KMS-11 (cell line): ENCODE measurements at regions not wholly inside any gene's neighbourhood (a gene's known extent, or its start where the extent isn't known, plus 50 kb on each side); places are given as distances from the start of the nearest gene placed in this dataset.
A peak's percentile ranks its signal among the peaks of the same experiment; 100 is the strongest.
"Not testable (repeated sequence)": the region's sequence is repeated elsewhere in the genome, so short reads cannot be mapped to it uniquely, and the experiment has no call there.

Experiments used
- H2AFZ ChIP-seq: fragments of 200-600 bp; sonication (generic); 2 replicates; pipeline ENCODE4 v1.6.1; 2016; ENCODE audit warnings: antibody characterized with exemption, mixed run types, low read depth
- H3K27ac ChIP-seq: fragments of 200-600 bp; sonication (generic); 2 replicates; pipeline ENCODE4 v1.6.1; 2016; ENCODE audit warnings: mild to moderate bottlenecking, mixed run types
- H3K27me3 ChIP-seq: fragments of 200-600 bp; sonication (generic); 2 replicates; pipeline ENCODE4 v1.6.1; 2017; ENCODE audit warnings: mild to moderate bottlenecking, low read depth, mixed run types, moderate library complexity; ENCODE audit not compliant: insufficient read depth
- H3K36me3 ChIP-seq: fragments of 200-600 bp; sonication (generic); 2 replicates; pipeline ENCODE4 v1.6.1; 2017; ENCODE audit warnings: mild to moderate bottlenecking, mixed run types; ENCODE audit not compliant: insufficient read depth
- H3K4me1 ChIP-seq: fragments of 200-600 bp; sonication (generic); 2 replicates; pipeline ENCODE4 v1.6.1; 2016; ENCODE audit warnings: mild to moderate bottlenecking, low read depth, mixed run types; ENCODE audit not compliant: poor library complexity, severe bottlenecking
- H3K4me2 ChIP-seq: fragments of 200-600 bp; sonication (generic); 2 replicates; pipeline ENCODE4 v1.7.0; 2016; ENCODE audit warnings: mild to moderate bottlenecking, mixed run types
- H3K4me3 ChIP-seq: fragments of 200-600 bp; sonication (generic); IDR thresholded peaks from 2 replicates; pipeline ENCODE4 v1.6.1; 2017; ENCODE audit warnings: low read depth, low read length, mixed read lengths; ENCODE audit not compliant: insufficient read depth
- H3K79me2 ChIP-seq: fragments of 200-600 bp; sonication (generic); 2 replicates; pipeline ENCODE4 v1.6.1; 2016; ENCODE audit warnings: low read depth, mixed run types; ENCODE audit not compliant: insufficient read depth
- H3K9ac ChIP-seq: fragments of 200-600 bp; sonication (generic); 2 replicates; pipeline ENCODE4 v1.6.1; 2016; ENCODE audit warnings: mild to moderate bottlenecking, mixed run types
- H4K20me1 ChIP-seq: fragments of 200-600 bp; sonication (generic); 2 replicates; pipeline ENCODE4 v1.6.1; 2016; ENCODE audit warnings: mild to moderate bottlenecking, mixed run types; ENCODE audit not compliant: insufficient read depth
- CTCF ChIP-seq: fragments of 200-600 bp; sonication (generic); conservative IDR thresholded peaks from 2 replicates; pipeline ENCODE4 v1.6.1; 2017; ENCODE audit warnings: low read depth, mild to moderate bottlenecking, antibody characterized with exemption, low read length, moderate library complexity, mixed read lengths

- Histone ChIP-seq H3K4me3 (no peak overlapping the region), H3K27me3 (no peaks in the 10 kb centered on the region), H3K9ac (no peak overlapping the region), H4K20me1 (no peaks in the 10 kb centered on the region), H2AFZ (no peak overlapping the region), H3K4me1 (no peaks in the 10 kb centered on the region), H3K27ac (no peak overlapping the region), H3K36me3 (no peaks in the 10 kb centered on the region), H3K4me2 (no peak overlapping the region), H3K79me2 (no peaks in the 10 kb centered on the region)
- TF ChIP-seq CTCF, result no peak
These were observed 606.0 kb downstream of the ADCYAP1 start for GRCh38 chr18:1510542-1511179.

- H3K4me1 ChIP-seq, result no peaks in the 10 kb centered on the region
- H3K27ac ChIP-seq, result no peak overlapping the region
- no peak overlapping the region for H3K4me3 ChIP-seq
- no peaks in the 10 kb centered on the region for H4K20me1 ChIP-seq
- H3K9ac ChIP-seq, result no peak overlapping the region
- H3K4me2 ChIP-seq, result no peak overlapping the region
- H3K27me3 ChIP-seq, result no peaks in the 10 kb centered on the region
- H2AFZ ChIP-seq, result no peak overlapping the region
- no peak for TF ChIP-seq CTCF
- no peaks in the 10 kb centered on the region for H3K79me2 ChIP-seq
- H3K36me3 ChIP-seq, result no peaks in the 10 kb centered on the region
These were observed 607.1 kb downstream of the ADCYAP1 start for GRCh38 chr18:1511619-1512311.

GRCh38 chr18:1513519-1513918, 608.8 kb downstream of the ADCYAP1 start:
- no peak for TF ChIP-seq CTCF
- H3K36me3 ChIP-seq, result no peaks in the 10 kb centered on the region

GRCh38 chr18:1521588-1522248, 617.0 kb downstream of the ADCYAP1 start:
- H3K79me2 ChIP-seq, H3K27ac ChIP-seq, H3K4me1 ChIP-seq, H3K27me3 ChIP-seq, H3K9ac ChIP-seq, H3K36me3 ChIP-seq, H4K20me1 ChIP-seq, H3K4me3 ChIP-seq, H3K4me2 ChIP-seq: not testable (repeated sequence)
- H2AFZ ChIP-seq, result peak overlapping the region; percentile 52; the same call in 1 of the 2 replicates

More at GRCh38 chr18:1513519-1513918, 608.8 kb downstream of the ADCYAP1 start:
- Histone ChIP-seq H3K79me2 (no peaks in the 10 kb centered on the region), H4K20me1 (no peaks in the 10 kb centered on the region), H3K4me1 (no peaks in the 10 kb centered on the region), H3K9ac (no peak overlapping the region), H3K27ac (no peak overlapping the region), H3K4me2 (no peak overlapping the region), H3K4me3 (no peak overlapping the region), H3K27me3 (no peaks in the 10 kb centered on the region), H2AFZ (no peak overlapping the region)

- Histone ChIP-seq H3K4me2 (no peak overlapping the region), H3K4me3 (no peak overlapping the region)
- TF ChIP-seq CTCF, result no peak
These were observed 617.6 kb downstream of the ADCYAP1 start for GRCh38 chr18:1522249-1522615.

More at GRCh38 chr18:1522249-1522615, 617.6 kb downstream of the ADCYAP1 start:
- H3K4me1 ChIP-seq, result no peaks in the 10 kb centered on the region
- H3K36me3 ChIP-seq, result no peaks in the 10 kb centered on the region
- H3K79me2 ChIP-seq, result no peaks in the 10 kb centered on the region
- no peak overlapping the region; the same call in 1 of the 2 replicates for H3K27ac ChIP-seq
- H2AFZ ChIP-seq, result peak overlapping the region; percentile 52; the same call in 1 of the 2 replicates
- no peaks in the 10 kb centered on the region for H3K27me3 ChIP-seq
- H4K20me1 ChIP-seq, result no peaks in the 10 kb centered on the region
- no peak overlapping the region; the same call in 1 of the 2 replicates for H3K9ac ChIP-seq
